ENCODE measurements at regions not wholly inside any gene's neighbourhood (a gene's known extent, or its start where the extent isn't known, plus 50 kb on each side); places are given as distances from the start of the nearest gene placed in this dataset.
A peak's percentile ranks its signal among the peaks of the same experiment; 100 is the strongest.

GRCh38 chr2:38215993-38216392 is 140.0 kb upstream of the CYP1B1 start:
- H3K36me3 ChIP-seq, result no peaks in the 10 kb centered on the region
- no peak overlapping the region for H3K4me3 ChIP-seq
- H3K4me1 ChIP-seq, result peaks cover 0 to 27% (median 8%) of the 10 kb centered on the region in 4 donors
- TF ChIP-seq POLR2A (IDR thresholded peaks at IDR 0.05), result no peak
- no peak for TF ChIP-seq CTCF (IDR thresholded peaks at IDR 0.05)
- DNase-seq (peak in 1 of 3 donors; percentile 53), ATAC-seq (peak; percentile 80 to 96 (median 84))
- peak overlapping the region in 1 of 3 donors; percentile 24 for H3K27ac ChIP-seq
- H3K9me3 ChIP-seq, result no peaks in the 10 kb centered on the region
- intact Hi-C loops (cut with DNase I), result no loop called here
- no peaks in the 10 kb centered on the region for H3K27me3 ChIP-seq

GRCh38 chr2:38215522-38215921 is 139.6 kb upstream of the CYP1B1 start:
- Histone ChIP-seq H3K4me1 (peaks cover 0 to 27% (median 8%) of the 10 kb centered on the region in 4 donors), H3K27ac (peak overlapping the region in 1 of 3 donors; percentile 24), H3K9me3 (no peaks in the 10 kb centered on the region), H3K27me3 (no peaks in the 10 kb centered on the region), H3K36me3 (no peaks in the 10 kb centered on the region), H3K4me3 (no peak overlapping the region)
- no peak for TF ChIP-seq POLR2A (IDR thresholded peaks at IDR 0.05)
- TF ChIP-seq CTCF (IDR thresholded peaks at IDR 0.05), result no peak
- intact Hi-C loops (cut with DNase I), result no loop called here
- ATAC-seq (no peak), DNase-seq (no peak)
- WGBS (ENCODE audit: insufficient coverage, low coverage, low lambda C conversion rate, missing lambda C conversion rate), result 94% methylated on average over 2 of the region's 2 CpGs

- TF ChIP-seq CTCF (IDR thresholded peaks at IDR 0.05), result no peak
- TF ChIP-seq POLR2A (IDR thresholded peaks at IDR 0.05), result no peak
- DNase-seq (no peak), ATAC-seq (no peak)
- no peaks in the 10 kb centered on the region for H3K27me3 ChIP-seq
- H3K27ac ChIP-seq, result no peak overlapping the region
- H3K4me1 ChIP-seq, result peaks cover 0 to 27% (median 8%) of the 10 kb centered on the region in 4 donors
- 73% methylated on average over 2 of the region's 5 CpGs for WGBS (ENCODE audit: insufficient coverage, low coverage, low lambda C conversion rate, missing lambda C conversion rate)
- no peaks in the 10 kb centered on the region for H3K9me3 ChIP-seq
- H3K4me3 ChIP-seq, result no peak overlapping the region
- intact Hi-C loops (cut with DNase I), result no loop called here
- no peaks in the 10 kb centered on the region for H3K36me3 ChIP-seq
Measured at GRCh38 chr2:38214209-38214717, 138.3 kb upstream of the CYP1B1 start.

- no peak overlapping the region for H3K27ac ChIP-seq
- WGBS (ENCODE audit: insufficient coverage, low coverage, low lambda C conversion rate, missing lambda C conversion rate), result 77% methylated on average over 4 of the region's 4 CpGs
Measured at GRCh38 chr2:38213619-38214167, 137.7 kb upstream of the CYP1B1 start.

More at GRCh38 chr2:38213619-38214167, 137.7 kb upstream of the CYP1B1 start:
- intact Hi-C loops (cut with DNase I), result no loop called here
- no peaks in the 10 kb centered on the region for H3K36me3 ChIP-seq
- no peaks in the 10 kb centered on the region for H3K27me3 ChIP-seq
- no peak for DNase-seq
- H3K4me3 ChIP-seq, result no peak overlapping the region
- H3K4me1 ChIP-seq, result peaks cover 0 to 27% (median 8%) of the 10 kb centered on the region in 4 donors
- no peak for ATAC-seq
- TF ChIP-seq CTCF (IDR thresholded peaks at IDR 0.05), result no peak
- no peaks in the 10 kb centered on the region for H3K9me3 ChIP-seq

All from right lobe of liver (tissue), 6 donors.